ENCODE measurements at regions not wholly inside any gene's neighbourhood (a gene's known extent, or its start where the extent isn't known, plus 50 kb on each side); places are given as distances from the start of the nearest gene placed in this dataset.

GRCh38 chrX:40326186-40326965 is 228.6 kb upstream of the BCOR start:
- Histone ChIP-seq H3K27ac (ENCODE audit: insufficient read depth, low read depth, low read length, poor library complexity, severe bottlenecking) (no peak overlapping the region), H3K36me3 (ENCODE audit: control insufficient read depth, insufficient read depth, low read length) (no peaks in the 10 kb centered on the region), H3K4me1 (ENCODE audit: control insufficient read depth, insufficient read depth, low read length) (no peaks in the 10 kb centered on the region), H3K4me3 (ENCODE audit: insufficient read depth, low read depth, low read length) (no peak overlapping the region), H3K27me3 (ENCODE audit: control insufficient read depth, insufficient read depth, low read length, poor library complexity, severe bottlenecking) (no peaks in the 10 kb centered on the region), H3K9me3 (ENCODE audit: control insufficient read depth, low read length) (no peaks in the 10 kb centered on the region)
- WGBS, 2 experiments: 94 to 95% methylated on average over 8 of the region's 8 CpGs

GRCh38 chrX:40325161-40325560 is 227.4 kb upstream of the BCOR start:
- Histone ChIP-seq H3K36me3 (ENCODE audit: control insufficient read depth, insufficient read depth, low read length) (no peaks in the 10 kb centered on the region), H3K27ac (ENCODE audit: insufficient read depth, low read depth, low read length, poor library complexity, severe bottlenecking) (no peak overlapping the region), H3K4me1 (ENCODE audit: control insufficient read depth, insufficient read depth, low read length) (no peaks in the 10 kb centered on the region), H3K4me3 (ENCODE audit: insufficient read depth, low read depth, low read length) (no peak overlapping the region), H3K27me3 (ENCODE audit: control insufficient read depth, insufficient read depth, low read length, poor library complexity, severe bottlenecking) (no peaks in the 10 kb centered on the region), H3K9me3 (ENCODE audit: control insufficient read depth, low read length) (no peaks in the 10 kb centered on the region)
- WGBS, 2 experiments: 94 to 96% methylated on average over 11 of the region's 11 CpGs

GRCh38 chrX:40323977-40324376 is 226.2 kb upstream of the BCOR start:
- 89 to 97% methylated on average over 5 of the region's 5 CpGs for WGBS, 2 experiments
- Histone ChIP-seq H3K27me3 (ENCODE audit: control insufficient read depth, insufficient read depth, low read length, poor library complexity, severe bottlenecking) (no peaks in the 10 kb centered on the region), H3K27ac (ENCODE audit: insufficient read depth, low read depth, low read length, poor library complexity, severe bottlenecking) (no peak overlapping the region), H3K4me1 (ENCODE audit: control insufficient read depth, insufficient read depth, low read length) (no peaks in the 10 kb centered on the region), H3K9me3 (ENCODE audit: control insufficient read depth, low read length) (no peaks in the 10 kb centered on the region), H3K4me3 (ENCODE audit: insufficient read depth, low read depth, low read length) (no peak overlapping the region), H3K36me3 (ENCODE audit: control insufficient read depth, insufficient read depth, low read length) (no peaks in the 10 kb centered on the region)

DNA sequence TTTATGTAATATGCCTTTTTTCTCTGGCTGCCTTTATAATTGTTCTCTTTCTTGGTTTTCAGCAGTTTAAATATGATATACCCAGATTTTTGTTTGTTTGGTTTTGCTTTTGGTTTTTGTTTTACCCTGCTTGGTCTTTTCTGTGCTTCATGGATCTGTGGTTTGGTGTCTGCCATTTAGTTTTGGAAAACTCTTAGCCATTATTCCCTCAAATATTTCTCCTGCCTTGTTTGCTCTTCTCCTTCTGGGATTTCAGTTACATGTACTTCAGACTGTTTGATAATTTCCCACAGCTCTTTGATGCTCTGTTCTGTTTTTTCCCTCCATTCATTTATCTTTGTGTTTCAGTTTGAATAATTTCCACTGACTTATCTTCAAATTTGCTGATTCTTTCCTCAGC is 223.1 kb upstream of the BCOR start:
- no peaks in the 10 kb centered on the region for H3K36me3 ChIP-seq (ENCODE audit: control insufficient read depth, insufficient read depth, low read length)
- no peaks in the 10 kb centered on the region for H3K9me3 ChIP-seq (ENCODE audit: control insufficient read depth, low read length)
- no peak overlapping the region for H3K27ac ChIP-seq (ENCODE audit: insufficient read depth, low read depth, low read length, poor library complexity, severe bottlenecking)
- H3K4me1 ChIP-seq (ENCODE audit: control insufficient read depth, insufficient read depth, low read length): no peaks in the 10 kb centered on the region
- no peak overlapping the region for H3K4me3 ChIP-seq (ENCODE audit: insufficient read depth, low read depth, low read length)
- H3K27me3 ChIP-seq (ENCODE audit: control insufficient read depth, insufficient read depth, low read length, poor library complexity, severe bottlenecking): no peaks in the 10 kb centered on the region

- no peak overlapping the region for H3K4me3 ChIP-seq (ENCODE audit: insufficient read depth, low read depth, low read length)
- no peaks in the 10 kb centered on the region for H3K9me3 ChIP-seq (ENCODE audit: control insufficient read depth, low read length)
- H3K27me3 ChIP-seq (ENCODE audit: control insufficient read depth, insufficient read depth, low read length, poor library complexity, severe bottlenecking): no peaks in the 10 kb centered on the region
- no peak overlapping the region for H3K27ac ChIP-seq (ENCODE audit: insufficient read depth, low read depth, low read length, poor library complexity, severe bottlenecking)
- WGBS, 2 experiments: 89 to 90% methylated on average over 4 of the region's 4 CpGs
- H3K4me1 ChIP-seq (ENCODE audit: control insufficient read depth, insufficient read depth, low read length): no peaks in the 10 kb centered on the region
- no peaks in the 10 kb centered on the region for H3K36me3 ChIP-seq (ENCODE audit: control insufficient read depth, insufficient read depth, low read length)
Observed at GRCh38 chrX:40318801-40319200, 221.0 kb upstream of the BCOR start.

GRCh38 chrX:40318076-40318475 is 220.3 kb upstream of the BCOR start:
- Histone ChIP-seq H3K4me3 (ENCODE audit: insufficient read depth, low read depth, low read length) (no peak overlapping the region), H3K4me1 (ENCODE audit: control insufficient read depth, insufficient read depth, low read length) (no peaks in the 10 kb centered on the region), H3K27me3 (ENCODE audit: control insufficient read depth, insufficient read depth, low read length, poor library complexity, severe bottlenecking) (no peaks in the 10 kb centered on the region), H3K27ac (ENCODE audit: insufficient read depth, low read depth, low read length, poor library complexity, severe bottlenecking) (no peak overlapping the region), H3K9me3 (ENCODE audit: control insufficient read depth, low read length) (no peaks in the 10 kb centered on the region), H3K36me3 (ENCODE audit: control insufficient read depth, insufficient read depth, low read length) (no peaks in the 10 kb centered on the region)
- 88 to 93% methylated on average over 6 of the region's 6 CpGs for WGBS, 2 experiments

DNA sequence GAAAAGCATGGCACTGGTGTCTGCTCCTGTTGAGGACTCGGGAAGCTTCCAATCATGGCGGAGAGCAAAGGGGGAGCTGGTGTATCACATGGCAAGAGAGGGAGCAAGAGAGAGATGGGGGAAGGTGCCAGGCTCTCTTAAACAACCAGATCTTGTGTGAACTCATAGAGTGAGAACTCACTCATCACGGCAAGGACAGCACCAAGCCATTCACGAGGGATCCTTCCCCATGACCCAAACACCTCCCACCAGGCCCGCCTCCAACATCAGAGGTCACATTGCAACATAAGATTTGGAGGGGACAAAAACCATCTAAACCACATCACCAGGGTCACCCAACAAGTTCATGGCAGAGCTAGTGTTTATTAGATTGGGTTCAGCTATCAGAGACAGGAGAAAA is 218.7 kb upstream of the BCOR start:
- Histone ChIP-seq H3K36me3 (ENCODE audit: control insufficient read depth, insufficient read depth, low read length) (no peaks in the 10 kb centered on the region), H3K4me3 (ENCODE audit: insufficient read depth, low read depth, low read length) (no peak overlapping the region), H3K27me3 (ENCODE audit: control insufficient read depth, insufficient read depth, low read length, poor library complexity, severe bottlenecking) (no peaks in the 10 kb centered on the region), H3K9me3 (ENCODE audit: control insufficient read depth, low read length) (no peaks in the 10 kb centered on the region), H3K27ac (ENCODE audit: insufficient read depth, low read depth, low read length, poor library complexity, severe bottlenecking) (no peak overlapping the region), H3K4me1 (ENCODE audit: control insufficient read depth, insufficient read depth, low read length) (no peaks in the 10 kb centered on the region)
- WGBS, 2 experiments: 92 to 95% methylated on average over 5 of the region's 5 CpGs

DNA sequence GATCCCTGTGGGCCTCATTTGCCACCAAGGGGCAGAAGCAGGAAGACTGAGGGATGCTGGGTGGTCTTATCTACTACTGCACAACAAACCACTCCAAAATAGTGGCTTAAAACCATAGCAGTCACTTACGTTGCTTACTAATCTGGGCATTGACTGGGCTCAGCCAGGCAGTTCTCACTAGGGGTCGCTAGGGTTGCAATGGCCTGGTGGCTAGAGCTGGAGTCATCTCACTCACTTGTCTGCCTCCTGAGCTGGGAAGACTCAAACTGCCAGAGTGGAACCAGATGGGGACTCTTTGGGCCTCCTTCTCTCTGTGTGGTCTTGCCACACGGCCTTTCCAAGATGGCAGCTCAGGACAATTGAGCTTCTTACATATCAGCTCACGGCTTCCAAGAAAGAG is 216.3 kb upstream of the BCOR start:
- no peak overlapping the region for H3K27ac ChIP-seq (ENCODE audit: insufficient read depth, low read depth, low read length, poor library complexity, severe bottlenecking)
- no peaks in the 10 kb centered on the region for H3K9me3 ChIP-seq (ENCODE audit: control insufficient read depth, low read length)
- no peaks in the 10 kb centered on the region for H3K36me3 ChIP-seq (ENCODE audit: control insufficient read depth, insufficient read depth, low read length)
- no peaks in the 10 kb centered on the region for H3K27me3 ChIP-seq (ENCODE audit: control insufficient read depth, insufficient read depth, low read length, poor library complexity, severe bottlenecking)
- no peaks in the 10 kb centered on the region for H3K4me1 ChIP-seq (ENCODE audit: control insufficient read depth, insufficient read depth, low read length)
- no peak overlapping the region for H3K4me3 ChIP-seq (ENCODE audit: insufficient read depth, low read depth, low read length)
- 60 to 71% methylated on average over 4 of the region's 4 CpGs for WGBS, 2 experiments

- 91 to 98% methylated on average over 4 of the region's 4 CpGs for WGBS, 2 experiments
- no peaks in the 10 kb centered on the region for H3K9me3 ChIP-seq (ENCODE audit: control insufficient read depth, low read length)
Observed at GRCh38 chrX:40313269-40313668, 215.5 kb upstream of the BCOR start.

GRCh38 chrX:40310447-40310846 is 212.7 kb upstream of the BCOR start:
- WGBS, 2 experiments: 73 to 84% methylated on average over 2 to 5 of the region's 5 CpGs
- Histone ChIP-seq H3K27ac (ENCODE audit: insufficient read depth, low read depth, low read length, poor library complexity, severe bottlenecking) (no peak overlapping the region), H3K36me3 (ENCODE audit: control insufficient read depth, insufficient read depth, low read length) (no peaks in the 10 kb centered on the region), H3K9me3 (ENCODE audit: control insufficient read depth, low read length) (no peaks in the 10 kb centered on the region), H3K27me3 (ENCODE audit: control insufficient read depth, insufficient read depth, low read length, poor library complexity, severe bottlenecking) (no peaks in the 10 kb centered on the region), H3K4me1 (ENCODE audit: control insufficient read depth, insufficient read depth, low read length) (no peaks in the 10 kb centered on the region), H3K4me3 (ENCODE audit: insufficient read depth, low read depth, low read length) (no peak overlapping the region)

More at GRCh38 chrX:40313269-40313668, 215.5 kb upstream of the BCOR start:
- Histone ChIP-seq H3K4me1 (ENCODE audit: control insufficient read depth, insufficient read depth, low read length) (no peaks in the 10 kb centered on the region), H3K4me3 (ENCODE audit: insufficient read depth, low read depth, low read length) (no peak overlapping the region), H3K27ac (ENCODE audit: insufficient read depth, low read depth, low read length, poor library complexity, severe bottlenecking) (no peak overlapping the region), H3K36me3 (ENCODE audit: control insufficient read depth, insufficient read depth, low read length) (no peaks in the 10 kb centered on the region), H3K27me3 (ENCODE audit: control insufficient read depth, insufficient read depth, low read length, poor library complexity, severe bottlenecking) (no peaks in the 10 kb centered on the region)

DNA sequence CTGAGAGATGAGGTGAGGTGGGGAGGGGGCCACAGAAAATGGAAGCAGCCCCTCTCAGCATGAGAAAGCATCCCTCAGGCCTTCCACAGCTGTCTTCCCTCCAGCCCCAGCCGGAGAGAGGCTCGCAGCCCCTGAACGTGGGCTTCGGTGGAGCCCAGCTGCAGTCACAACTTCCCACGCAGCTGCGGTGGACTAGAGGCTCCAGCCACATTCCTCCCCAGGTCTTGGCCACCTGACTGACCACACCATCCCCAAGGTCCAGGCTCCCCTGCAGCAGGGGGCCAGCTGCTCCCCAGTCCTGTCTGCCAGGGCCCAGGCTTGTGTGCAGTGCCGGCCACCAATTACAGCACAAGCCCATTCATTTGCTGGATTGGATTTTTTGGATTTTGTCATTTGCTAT is 212.3 kb upstream of the BCOR start:
- H3K27me3 ChIP-seq (ENCODE audit: control insufficient read depth, insufficient read depth, low read length, poor library complexity, severe bottlenecking): no peaks in the 10 kb centered on the region
- no peaks in the 10 kb centered on the region for H3K36me3 ChIP-seq (ENCODE audit: control insufficient read depth, insufficient read depth, low read length)
- H3K4me1 ChIP-seq (ENCODE audit: control insufficient read depth, insufficient read depth, low read length): no peaks in the 10 kb centered on the region
- H3K4me3 ChIP-seq (ENCODE audit: insufficient read depth, low read depth, low read length): no peak overlapping the region
- WGBS, 2 experiments: 79 to 84% methylated on average over 7 of the region's 7 CpGs
- no peak overlapping the region for H3K27ac ChIP-seq (ENCODE audit: insufficient read depth, low read depth, low read length, poor library complexity, severe bottlenecking)
- H3K9me3 ChIP-seq (ENCODE audit: control insufficient read depth, low read length): no peaks in the 10 kb centered on the region
